ENCODE measurements at regions not wholly inside any gene's neighbourhood (a gene's known extent, or its start where the extent isn't known, plus 50 kb on each side); places are given as distances from the start of the nearest gene placed in this dataset.

DNA sequence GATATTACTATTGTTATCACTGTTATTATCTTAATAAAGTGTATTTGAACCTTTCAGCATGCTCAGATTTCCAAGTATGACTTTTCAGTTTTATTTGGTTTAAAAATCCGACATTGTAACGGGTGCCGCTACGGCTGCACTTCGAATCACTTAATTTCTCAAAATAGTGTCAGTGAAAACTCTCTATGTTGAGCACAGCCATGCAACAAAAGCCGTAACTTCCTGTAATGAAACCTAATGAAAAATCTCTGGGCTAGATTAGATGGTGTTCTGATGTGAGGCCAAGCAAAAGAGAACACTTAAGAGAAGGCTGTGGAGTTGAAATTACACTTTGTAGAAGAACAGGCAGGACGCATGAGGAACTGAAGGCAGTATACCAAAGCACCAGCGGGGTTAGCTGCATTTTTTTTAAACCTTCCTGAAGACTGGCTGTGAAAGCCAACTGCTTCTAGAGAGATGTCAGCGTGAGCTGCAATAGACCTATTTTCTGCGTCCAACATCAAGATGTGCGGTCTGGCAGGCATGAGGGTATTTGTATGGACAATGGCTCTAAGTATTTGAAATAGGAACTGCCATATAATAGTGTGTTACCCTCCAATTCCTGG is 1545.0 kb upstream of the GOT2 start (continued):
- TF ChIP-seq POLR2AphosphoS5 (IDR thresholded peaks at IDR 0.05; ENCODE audit: low read depth, low read length): no peak
- TF ChIP-seq JUND (IDR thresholded peaks at IDR 0.05): no peak
- TF ChIP-seq, protein P1, sequence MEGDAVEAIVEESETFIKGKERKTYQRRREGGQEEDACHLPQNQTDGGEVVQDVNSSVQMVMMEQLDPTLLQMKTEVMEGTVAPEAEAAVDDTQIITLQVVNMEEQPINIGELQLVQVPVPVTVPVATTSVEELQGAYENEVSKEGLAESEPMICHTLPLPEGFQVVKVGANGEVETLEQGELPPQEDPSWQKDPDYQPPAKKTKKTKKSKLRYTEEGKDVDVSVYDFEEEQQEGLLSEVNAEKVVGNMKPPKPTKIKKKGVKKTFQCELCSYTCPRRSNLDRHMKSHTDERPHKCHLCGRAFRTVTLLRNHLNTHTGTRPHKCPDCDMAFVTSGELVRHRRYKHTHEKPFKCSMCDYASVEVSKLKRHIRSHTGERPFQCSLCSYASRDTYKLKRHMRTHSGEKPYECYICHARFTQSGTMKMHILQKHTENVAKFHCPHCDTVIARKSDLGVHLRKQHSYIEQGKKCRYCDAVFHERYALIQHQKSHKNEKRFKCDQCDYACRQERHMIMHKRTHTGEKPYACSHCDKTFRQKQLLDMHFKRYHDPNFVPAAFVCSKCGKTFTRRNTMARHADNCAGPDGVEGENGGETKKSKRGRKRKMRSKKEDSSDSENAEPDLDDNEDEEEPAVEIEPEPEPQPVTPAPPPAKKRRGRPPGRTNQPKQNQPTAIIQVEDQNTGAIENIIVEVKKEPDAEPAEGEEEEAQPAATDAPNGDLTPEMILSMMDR (IDR thresholded peaks at IDR 0.05): no peak
- no peak for TF ChIP-seq TCF12 (IDR thresholded peaks at IDR 0.05)
- no peak for TF ChIP-seq RCOR1 (IDR thresholded peaks at IDR 0.05; ENCODE audit: low read length)

DNA sequence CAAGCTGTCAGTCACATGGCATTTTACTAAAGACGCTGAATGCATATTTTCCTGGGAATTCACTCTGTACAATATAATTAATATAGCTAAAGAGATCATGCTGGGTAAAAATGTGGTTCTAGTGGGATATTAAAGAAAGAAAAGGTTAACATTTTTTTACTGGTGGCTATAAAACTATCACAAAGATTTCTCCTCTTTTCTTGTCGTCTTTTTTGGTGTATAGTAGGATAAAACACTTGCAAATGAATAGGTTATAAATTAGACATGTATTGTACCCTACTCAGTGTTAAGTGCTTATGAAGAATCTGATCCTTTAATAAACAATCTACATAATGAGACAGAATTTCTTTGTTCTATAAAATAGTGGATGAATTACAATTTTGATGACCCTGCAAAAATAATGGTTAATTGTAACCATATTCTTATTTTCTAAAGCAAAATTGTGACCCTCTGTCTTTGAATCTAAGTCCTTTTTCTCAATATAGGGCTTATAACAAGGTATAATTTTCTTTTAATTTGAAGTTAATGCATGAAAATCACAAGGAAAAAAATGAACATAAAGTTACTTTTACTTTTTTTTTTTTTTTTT is 1540.4 kb upstream of the GOT2 start:
- ChIA-PET POLR2A (no interaction called here), CTCF (no interaction called here)
- H2AFZ ChIP-seq (ENCODE audit: low read depth): no peak overlapping the region
- no peaks in the 10 kb centered on the region for H3K4me1 ChIP-seq (ENCODE audit: control insufficient read depth in 1 of 2, insufficient read depth in 2 of 2, low read depth in 1 of 2, low read length in 1 of 2)
- H3K9me2 ChIP-seq: no peaks in the 10 kb centered on the region
- no peaks in the 10 kb centered on the region for H3F3A ChIP-seq (replicated peaks; ENCODE audit: insufficient read depth)
- no peak overlapping the region for H3K9ac ChIP-seq
- no peaks in the 10 kb centered on the region for H3K36me3 ChIP-seq (replicated peaks in 1 of 2; ENCODE audit: control insufficient read depth in 1 of 2, insufficient read depth in 2 of 2, low read length in 1 of 2)
- no peak overlapping the region for H3K4me3 ChIP-seq (ENCODE audit: low read depth in 2 of 2, low read length in 1 of 2)
- WGBS (ENCODE audit: low lambda C conversion rate): 25% methylated on average over 2 of the region's 2 CpGs
- H3K27me3 ChIP-seq (ENCODE audit: insufficient read depth): no peaks in the 10 kb centered on the region
- H4K20me1 ChIP-seq (ENCODE audit: insufficient read depth): no peaks in the 10 kb centered on the region
- TF ChIP-seq, protein P2, sequence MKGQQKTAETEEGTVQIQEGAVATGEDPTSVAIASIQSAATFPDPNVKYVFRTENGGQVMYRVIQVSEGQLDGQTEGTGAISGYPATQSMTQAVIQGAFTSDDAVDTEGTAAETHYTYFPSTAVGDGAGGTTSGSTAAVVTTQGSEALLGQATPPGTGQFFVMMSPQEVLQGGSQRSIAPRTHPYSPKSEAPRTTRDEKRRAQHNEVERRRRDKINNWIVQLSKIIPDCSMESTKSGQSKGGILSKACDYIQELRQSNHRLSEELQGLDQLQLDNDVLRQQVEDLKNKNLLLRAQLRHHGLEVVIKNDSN (IDR thresholded peaks at IDR 0.05; ENCODE audit: borderline replicate concordance, low read depth): no peak
- TF ChIP-seq RAD21 (IDR thresholded peaks at IDR 0.05; ENCODE audit: low read length): no peak
- no peak for TF ChIP-seq ELF1 (IDR thresholded peaks at IDR 0.05)
- TF ChIP-seq CHD2 (IDR thresholded peaks at IDR 0.05; ENCODE audit: low read length, partially characterized antibody): no peak
- no peak for TF ChIP-seq MEF2A (IDR thresholded peaks at IDR 0.05; ENCODE audit: borderline replicate concordance, low read depth)
- no peak for TF ChIP-seq RFX5 (IDR thresholded peaks at IDR 0.05; ENCODE audit: low read length)
- no peak for DNase-seq
- no peak overlapping the region for H3K4me2 ChIP-seq
- no peaks in the 10 kb centered on the region for H3K79me2 ChIP-seq (ENCODE audit: insufficient read depth)
- no peaks in the 10 kb centered on the region for H3K9me3 ChIP-seq
- H3K27ac ChIP-seq (ENCODE audit: low read depth in 2 of 2, low read length in 1 of 2): no peak overlapping the region

DNA sequence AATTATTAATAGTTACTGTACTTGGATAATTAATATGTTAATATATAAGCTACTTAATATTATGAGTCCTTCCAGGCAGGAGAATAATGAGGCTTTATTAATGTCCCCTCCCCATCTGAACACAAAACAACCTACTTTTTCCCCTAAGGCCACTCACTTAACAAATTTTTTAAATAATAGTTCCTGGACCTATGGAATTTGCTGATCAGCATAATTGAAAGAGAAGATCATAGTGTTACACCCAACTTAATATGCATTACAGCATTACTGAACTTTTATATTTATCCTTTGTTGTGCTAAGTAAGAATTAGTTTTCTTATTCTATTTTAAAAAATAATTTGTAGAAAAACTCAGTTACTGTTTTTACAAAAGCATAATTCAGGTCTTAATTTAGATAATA is 1537.7 kb upstream of the GOT2 start:
- Histone ChIP-seq H3K4me3 (ENCODE audit: low read depth in 2 of 2, low read length in 1 of 2) (no peak overlapping the region), H3K4me1 (ENCODE audit: control insufficient read depth in 1 of 2, insufficient read depth in 2 of 2, low read depth in 1 of 2, low read length in 1 of 2) (no peaks in the 10 kb centered on the region)
- TF ChIP-seq, protein P2 (IDR thresholded peaks at IDR 0.05; ENCODE audit: borderline replicate concordance, low read depth): no peak
- TF ChIP-seq CHD2 (IDR thresholded peaks at IDR 0.05; ENCODE audit: low read length, partially characterized antibody): no peak
- TF ChIP-seq YY1 (IDR thresholded peaks at IDR 0.05; ENCODE audit: low read depth): no peak
- no peak for TF ChIP-seq RCOR1 (IDR thresholded peaks at IDR 0.05; ENCODE audit: low read length)
- no peak for TF ChIP-seq SMC3 (IDR thresholded peaks at IDR 0.05; ENCODE audit: low read depth, low read length)
- TF ChIP-seq TCF12 (IDR thresholded peaks at IDR 0.05): no peak
- no peak for TF ChIP-seq NRF1 (IDR thresholded peaks at IDR 0.05; ENCODE audit: low read depth, low read length)
- TF ChIP-seq, protein P1 (IDR thresholded peaks at IDR 0.05): no peak
- no peak for TF ChIP-seq MXI1 (IDR thresholded peaks at IDR 0.05; ENCODE audit: low read depth, low read length)
- TF ChIP-seq EP300 (IDR thresholded peaks at IDR 0.05; ENCODE audit: borderline replicate concordance in 1 of 2, low read depth in 1 of 2, low read length in 1 of 2): no peak

More for the DNA sequence above, 1537.7 kb upstream of the GOT2 start:
- DNase-seq: no peak
- Histone ChIP-seq H2AFZ (ENCODE audit: low read depth) (no peak overlapping the region), H3K79me2 (ENCODE audit: insufficient read depth) (no peaks in the 10 kb centered on the region), H3K9me2 (no peaks in the 10 kb centered on the region), H4K20me1 (ENCODE audit: insufficient read depth) (no peaks in the 10 kb centered on the region), H3K27me3 (ENCODE audit: insufficient read depth) (no peaks in the 10 kb centered on the region), H3K9me3 (no peaks in the 10 kb centered on the region), H3K27ac (ENCODE audit: low read depth in 2 of 2, low read length in 1 of 2) (no peak overlapping the region), H3K36me3 (replicated peaks in 1 of 2; ENCODE audit: control insufficient read depth in 1 of 2, insufficient read depth in 2 of 2, low read length in 1 of 2) (no peaks in the 10 kb centered on the region), H3K9ac (no peak overlapping the region), H3F3A (replicated peaks; ENCODE audit: insufficient read depth) (no peaks in the 10 kb centered on the region), H3K4me2 (no peak overlapping the region)
- POLR2A ChIA-PET: no interaction called here
- CTCF ChIA-PET: no interaction called here

All from SK-N-SH (cell line).